Prostate gland (tissue), 2 donors: ENCODE measurements at regions not wholly inside any gene's neighbourhood (a gene's known extent, or its start where the extent isn't known, plus 50 kb on each side); places are given as distances from the start of the nearest gene placed in this dataset.

Source experiments
- DNase-seq: peaks from one replicate; pipeline ENCODE4 v3.0.0-alpha.2; 2019; ENCODE audit warnings: low spot score
- H3K27ac ChIP-seq, 2 donors: fragments of 200-600 bp; sonication (generic); 2 replicates each; pipeline ENCODE4 v1.5.1; 2017 to 2019
- H3K27me3 ChIP-seq: fragments of 200-600 bp; sonication (generic); replicated peaks from 2 replicates; pipeline ENCODE4 v1.5.1; 2019; ENCODE audit not compliant: insufficient read depth
- H3K36me3 ChIP-seq, 2 donors: fragments of 200-600 bp; sonication (generic); 1 replicate in 1 of 2; 2 replicates in 1 of 2; pipeline versions ENCODE4 v1.5.1 to v1.8.1; 2017 to 2019
- H3K4me1 ChIP-seq: fragments of 200-600 bp; sonication (generic); replicated peaks from 2 replicates; pipeline ENCODE4 v1.5.1; 2019
- H3K4me3 ChIP-seq, 2 donors: fragments of 200-600 bp; sonication (generic); 2 replicates each; pipeline ENCODE4 v1.5.1; 2017 to 2019
- H3K9me3 ChIP-seq: fragments of 200-600 bp; sonication (generic); 2 replicates; pipeline ENCODE4 v1.5.1; 2017
- POLR2A ChIP-seq: fragments of 450-650 bp; IDR thresholded peaks from one replicate; pipeline ENCODE4 v1.6.1; 2016; ENCODE audit warnings: antibody characterized with exemption, mild to moderate bottlenecking
- POLR2AphosphoS5 ChIP-seq: sonication (generic); formaldehyde crosslinking; IDR thresholded peaks from one replicate; pipeline ENCODE4 v1.6.1; 2017; ENCODE audit warnings: antibody characterized with exemption
- WGBS: methylation state at CpG from one replicate; pipeline ENCODE4 v1.1.5; 2018; 5-methylcytosine and 5-hydroxymethylcytosine counted together
- intact Hi-C: fragments of 100-400 bp; cut with DNase I; formaldehyde crosslinking; loops from one replicate; pipeline ENCODE4 v1.14.2; 2022
- TF ChIP-seq, protein P1 (sequence below), 4 experiments: fragments of 200-600 bp in 2 of 4; fragments of 450-650 bp in 2 of 4; sonication (generic) in 2 of 4; IDR thresholded peaks; 1 replicate in 3 of 4; 2 replicates in 1 of 4; pipeline ENCODE4 v1.5.1; 2016 to 2019; ENCODE audit warnings: antibody characterized with exemption in 4 of 4, mild to moderate bottlenecking in 2 of 4, moderate library complexity in 2 of 4

DNA sequence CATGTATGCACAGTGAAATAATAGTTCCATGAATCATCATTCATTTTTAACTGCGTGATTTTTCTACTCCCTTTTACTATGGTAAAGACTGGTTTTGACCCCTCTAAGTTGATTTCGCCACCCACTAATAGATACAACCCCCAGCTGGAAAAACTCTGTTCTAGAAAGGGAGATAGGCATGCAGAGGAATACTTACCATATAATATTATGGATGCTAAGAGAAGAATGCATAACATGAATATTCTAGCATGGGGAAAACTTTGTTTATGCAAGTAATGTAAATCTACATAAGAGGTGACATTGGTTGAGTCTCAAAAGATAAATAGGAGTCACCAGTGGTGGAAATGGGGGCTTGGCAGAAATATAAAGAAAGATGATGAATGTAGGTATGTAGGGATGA is 97.3 kb upstream of the MBL2 start:
- intact Hi-C loops = no loop called here
- Histone ChIP-seq H3K4me1 (no peaks in the 10 kb centered on the region), H3K4me3 (no peak overlapping the region), H3K27me3 (no peaks in the 10 kb centered on the region), H3K27ac (no peak overlapping the region), H3K36me3 (no peaks in the 10 kb centered on the region), H3K9me3 (no peaks in the 10 kb centered on the region)
- TF ChIP-seq, protein P1, sequence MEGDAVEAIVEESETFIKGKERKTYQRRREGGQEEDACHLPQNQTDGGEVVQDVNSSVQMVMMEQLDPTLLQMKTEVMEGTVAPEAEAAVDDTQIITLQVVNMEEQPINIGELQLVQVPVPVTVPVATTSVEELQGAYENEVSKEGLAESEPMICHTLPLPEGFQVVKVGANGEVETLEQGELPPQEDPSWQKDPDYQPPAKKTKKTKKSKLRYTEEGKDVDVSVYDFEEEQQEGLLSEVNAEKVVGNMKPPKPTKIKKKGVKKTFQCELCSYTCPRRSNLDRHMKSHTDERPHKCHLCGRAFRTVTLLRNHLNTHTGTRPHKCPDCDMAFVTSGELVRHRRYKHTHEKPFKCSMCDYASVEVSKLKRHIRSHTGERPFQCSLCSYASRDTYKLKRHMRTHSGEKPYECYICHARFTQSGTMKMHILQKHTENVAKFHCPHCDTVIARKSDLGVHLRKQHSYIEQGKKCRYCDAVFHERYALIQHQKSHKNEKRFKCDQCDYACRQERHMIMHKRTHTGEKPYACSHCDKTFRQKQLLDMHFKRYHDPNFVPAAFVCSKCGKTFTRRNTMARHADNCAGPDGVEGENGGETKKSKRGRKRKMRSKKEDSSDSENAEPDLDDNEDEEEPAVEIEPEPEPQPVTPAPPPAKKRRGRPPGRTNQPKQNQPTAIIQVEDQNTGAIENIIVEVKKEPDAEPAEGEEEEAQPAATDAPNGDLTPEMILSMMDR (IDR thresholded peaks at IDR 0.05) = no peak
- no peak for TF ChIP-seq POLR2AphosphoS5
- no peak for TF ChIP-seq POLR2A
- DNase-seq = no peak
- WGBS = 99% methylated on average over 2 of the region's 2 CpGs

DNA sequence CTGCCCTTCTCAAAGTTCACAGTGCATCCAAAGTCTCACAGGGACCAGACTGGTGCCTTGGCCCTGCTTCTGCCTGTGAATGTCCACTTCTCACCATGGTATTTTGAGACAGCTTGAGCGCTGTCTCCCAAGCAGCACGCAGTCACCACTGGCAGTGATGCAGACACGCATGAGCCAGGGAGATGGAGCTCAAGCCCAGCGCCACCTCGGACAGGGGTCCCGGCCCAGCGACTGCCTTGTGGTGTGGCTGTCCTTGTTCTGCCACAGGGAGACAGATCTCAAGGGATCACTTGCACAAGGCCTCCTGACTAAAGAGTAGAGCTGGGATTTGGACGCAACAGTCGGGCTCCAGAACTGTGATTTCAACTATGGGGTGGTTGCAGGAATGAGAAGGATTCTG is 92.6 kb upstream of the MBL2 start:
- no peaks in the 10 kb centered on the region for H3K4me1 ChIP-seq
- 98% methylated on average over 9 of the region's 9 CpGs for WGBS
- no peak for DNase-seq
- H3K4me3 ChIP-seq = no peak overlapping the region
- H3K27me3 ChIP-seq = no peaks in the 10 kb centered on the region
- no peak for TF ChIP-seq POLR2AphosphoS5
- no peak for TF ChIP-seq POLR2A
- TF ChIP-seq, protein P1 (IDR thresholded peaks at IDR 0.05) = no peak
- intact Hi-C loops = no loop called here
- H3K27ac ChIP-seq = no peak overlapping the region
- H3K36me3 ChIP-seq = no peaks in the 10 kb centered on the region
- H3K9me3 ChIP-seq = no peaks in the 10 kb centered on the region

DNA sequence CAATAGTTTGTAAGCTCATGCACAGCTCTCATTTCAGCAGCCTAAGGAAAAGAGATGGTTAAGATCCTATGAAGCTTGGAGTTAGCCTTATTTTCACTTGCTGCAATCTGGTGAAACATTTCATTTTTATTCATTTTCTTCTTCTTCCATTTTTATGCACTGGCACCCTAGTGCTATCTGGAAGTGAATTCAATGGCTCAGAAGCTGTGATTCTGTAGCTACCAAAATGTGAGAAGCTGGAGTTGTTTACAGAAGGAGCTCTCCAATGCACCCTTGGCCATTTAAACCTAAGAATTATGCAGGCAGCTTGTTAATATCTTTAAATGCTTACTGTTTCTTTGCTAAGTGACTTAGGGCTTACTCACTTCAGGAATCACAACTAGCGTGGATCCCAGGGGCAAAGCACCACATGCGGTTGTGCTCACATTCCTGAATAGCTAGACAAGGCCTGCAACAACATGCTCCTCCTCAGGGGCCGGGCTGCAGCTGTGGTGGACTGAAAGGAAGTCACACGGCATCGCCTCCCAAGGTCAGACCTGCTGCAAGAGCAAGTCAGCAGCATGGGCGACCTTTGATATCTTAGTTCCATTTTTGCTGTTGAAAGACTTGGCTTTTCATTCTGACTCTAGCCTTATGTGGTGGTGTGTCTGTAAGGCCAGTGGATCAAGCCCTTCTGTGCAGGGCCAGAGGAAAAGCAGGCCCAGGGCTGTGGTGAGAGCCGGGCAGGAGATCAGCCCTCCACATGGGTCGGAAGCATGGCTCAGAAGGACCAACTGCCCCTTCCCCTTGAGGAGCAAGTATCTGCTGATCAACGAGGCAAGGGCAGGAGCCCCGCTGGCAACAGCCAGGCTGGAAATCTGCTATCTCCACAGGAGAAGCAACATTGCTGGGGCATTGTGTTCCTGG is 91.9 kb upstream of the MBL2 start:
- Histone ChIP-seq H3K36me3 (no peaks in the 10 kb centered on the region), H3K4me1 (no peaks in the 10 kb centered on the region), H3K4me3 (no peak overlapping the region), H3K9me3 (no peaks in the 10 kb centered on the region), H3K27ac (no peak overlapping the region), H3K27me3 (no peaks in the 10 kb centered on the region)
- intact Hi-C loops = no loop called here
- WGBS = 63% methylated on average over 10 of the region's 10 CpGs
- TF ChIP-seq, protein P1 (IDR thresholded peaks at IDR 0.05) = no peak
- TF ChIP-seq POLR2A = no peak
- TF ChIP-seq POLR2AphosphoS5 = no peak
- peak; percentile 14 for DNase-seq

DNA sequence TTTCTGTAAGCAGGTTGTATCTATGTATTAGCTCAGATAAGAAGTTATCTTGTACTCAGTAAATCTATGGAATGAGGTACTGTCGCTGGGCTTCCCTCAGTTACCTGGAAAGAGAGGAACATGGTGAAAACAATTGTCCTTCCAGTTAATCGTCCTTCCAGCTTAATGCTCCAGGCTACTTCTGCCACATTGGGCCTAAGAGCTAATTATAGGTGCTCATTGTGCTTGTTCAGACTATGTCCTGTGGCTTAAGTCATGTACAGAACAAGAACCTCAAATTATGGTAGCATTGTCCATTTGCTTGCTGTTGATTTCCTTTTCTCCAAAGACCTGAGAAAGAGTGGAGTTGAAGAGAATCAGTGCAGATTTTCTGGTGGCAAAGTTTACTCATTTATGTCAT is 86.1 kb upstream of the MBL2 start:
- no peaks in the 10 kb centered on the region for H3K27me3 ChIP-seq
- H3K4me3 ChIP-seq = no peak overlapping the region
- H3K27ac ChIP-seq = no peak overlapping the region
- H3K9me3 ChIP-seq = no peaks in the 10 kb centered on the region
- H3K4me1 ChIP-seq = no peaks in the 10 kb centered on the region
- no peaks in the 10 kb centered on the region for H3K36me3 ChIP-seq
- WGBS = 86% methylated on average over 2 of the region's 2 CpGs
- intact Hi-C loops = no loop called here
- no peak for DNase-seq
- TF ChIP-seq POLR2A = no peak
- TF ChIP-seq POLR2AphosphoS5 = no peak
- TF ChIP-seq, protein P1 (IDR thresholded peaks at IDR 0.05) = no peak
